Pons (tissue), 1 donor: ENCODE measurements at regions not wholly inside any gene's neighbourhood (a gene's known extent, or its start where the extent isn't known, plus 50 kb on each side); places are given as distances from the start of the nearest gene placed in this dataset.
"Not testable (repeated sequence)": the region's sequence is repeated elsewhere in the genome, so short reads cannot be mapped to it uniquely, and the experiment has no call there.

ENCODE experiments used
- DNase-seq: peaks from one replicate; pipeline ENCODE4 v3.0.0-alpha.2; 2016; ENCODE audit warnings: low spot score

DNA sequence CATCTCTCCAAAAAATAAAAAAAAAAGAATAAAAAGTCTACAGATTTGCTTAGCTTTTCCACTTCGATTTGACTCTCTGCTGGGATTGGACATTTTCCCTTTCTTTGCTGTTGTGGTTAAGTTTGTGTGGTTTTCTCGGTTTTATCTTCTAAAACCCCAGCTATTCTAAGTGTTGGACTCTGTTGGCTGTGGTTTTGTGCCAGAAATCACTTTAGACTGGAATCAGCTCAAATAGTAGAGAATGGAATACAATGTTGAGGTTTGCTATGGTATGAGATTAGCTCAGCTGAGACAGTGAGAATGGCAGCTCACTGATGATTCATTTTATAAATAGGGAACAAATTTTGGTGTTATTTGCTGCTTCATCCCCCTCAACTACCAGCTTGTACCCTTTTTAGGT, 116.0 kb downstream of the BUB3 start:
- no peak for DNase-seq

DNA sequence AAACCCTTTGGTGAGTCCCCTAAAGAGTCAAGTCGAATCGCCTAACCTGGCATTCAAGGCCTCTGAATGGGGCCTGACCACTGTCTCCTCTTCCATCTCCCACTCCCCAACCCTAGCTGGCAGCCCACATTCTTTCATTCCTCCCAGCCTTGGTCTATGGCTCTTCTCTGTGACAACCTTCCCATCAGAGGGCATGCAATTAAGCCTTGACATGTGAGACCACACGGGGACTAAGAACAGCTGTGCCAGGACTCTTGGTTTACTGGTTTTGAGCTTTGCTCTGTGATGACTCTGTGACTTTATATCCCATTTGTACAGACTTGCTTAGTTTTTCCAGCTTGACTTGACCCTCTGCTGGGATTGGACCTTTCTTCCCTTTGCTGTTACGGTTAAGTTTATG, 116.6 kb downstream of the BUB3 start:
- no peak for DNase-seq

DNA sequence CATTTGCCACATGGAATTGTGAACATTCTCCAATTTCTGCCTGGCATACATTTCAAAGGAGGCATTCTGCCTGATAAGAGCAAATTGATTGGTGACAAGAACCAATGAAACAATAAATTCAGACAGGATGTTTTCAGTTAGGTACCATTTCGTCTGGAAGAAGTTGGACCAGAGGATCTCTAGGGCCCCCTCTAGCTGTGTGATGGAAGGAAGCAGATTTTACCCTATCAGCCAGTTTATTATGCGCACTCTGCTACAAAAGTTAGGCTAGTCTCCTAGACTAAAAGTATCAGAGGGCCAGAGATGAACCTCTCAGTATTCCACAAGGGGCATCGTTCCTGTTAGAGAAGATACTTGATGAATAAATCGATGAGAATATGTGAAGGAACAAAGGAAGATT, 118.0 kb downstream of the BUB3 start:
- no peak for DNase-seq

- DNase-seq = no peak
These were observed 120.3 kb downstream of the BUB3 start for GRCh38 chr10:123274306-123275135.

GRCh38 chr10:123275136-123275564, 120.9 kb downstream of the BUB3 start:
- DNase-seq = no peak

DNA sequence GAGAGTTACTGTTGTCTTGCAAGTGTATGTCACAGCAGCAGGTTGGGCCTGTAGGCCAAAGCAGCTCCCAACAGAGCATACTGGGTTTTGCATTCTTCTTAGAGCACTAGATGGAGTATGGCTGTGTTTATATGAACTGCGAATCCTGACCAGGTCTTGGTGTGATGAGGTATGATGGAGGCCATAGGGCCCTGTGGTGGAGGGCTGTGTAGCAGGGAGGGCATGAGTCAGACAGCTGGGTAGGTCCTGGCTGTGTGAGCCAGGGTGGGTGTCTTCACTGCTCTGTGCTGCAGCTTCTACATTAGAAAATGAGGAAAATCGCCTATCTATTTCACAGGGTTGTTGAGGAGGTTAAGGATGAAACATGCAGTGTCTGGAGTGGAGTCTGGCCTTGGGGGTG, 124.2 kb downstream of the BUB3 start:
- no peak for DNase-seq

DNA sequence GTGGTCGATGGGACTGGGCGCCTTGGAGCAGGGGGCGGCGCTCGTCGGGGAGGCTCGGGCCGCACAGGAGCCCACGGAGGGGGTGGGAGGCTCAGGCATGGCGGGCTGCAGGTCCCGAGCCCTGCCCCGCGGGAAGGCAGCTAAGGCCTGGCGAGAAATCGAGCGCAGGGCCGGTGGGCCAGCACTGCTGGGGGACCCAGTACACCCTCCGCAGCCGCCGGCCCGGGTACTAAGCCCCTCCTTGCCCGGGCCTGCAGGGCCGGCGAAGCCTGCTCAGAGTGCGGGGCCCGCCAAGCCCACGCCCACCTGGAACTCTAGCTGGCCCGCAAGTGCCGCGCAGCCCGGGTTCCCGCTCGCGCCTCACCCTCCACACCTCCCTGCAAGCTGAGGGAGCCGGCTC, 129.2 kb downstream of the BUB3 start:
- DNase-seq = not testable (repeated sequence)

- no peak for DNase-seq
These were observed 129.8 kb downstream of the BUB3 start for GRCh38 chr10:123284022-123284421.

- DNase-seq = no peak
These were observed 133.5 kb downstream of the BUB3 start for GRCh38 chr10:123287594-123288247.

DNA sequence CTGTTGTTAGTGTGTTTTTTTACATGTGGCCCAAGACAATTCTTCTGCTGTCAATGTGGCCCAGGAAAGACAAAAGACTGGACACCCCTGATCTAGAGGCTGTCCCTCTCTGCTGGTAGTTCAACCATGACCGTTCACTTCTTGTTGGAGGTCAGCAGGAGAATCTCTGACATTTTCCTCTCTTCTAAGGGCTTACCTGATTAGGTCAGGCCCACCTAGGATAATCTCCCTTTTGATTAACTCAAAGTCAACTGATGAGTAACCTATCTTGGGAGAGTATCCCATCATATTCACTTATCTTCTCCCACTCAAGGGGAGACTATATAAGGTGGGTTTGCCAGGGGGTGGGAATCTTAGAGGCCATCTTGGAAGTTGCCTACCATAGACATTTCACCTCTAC, 135.2 kb downstream of the BUB3 start:
- no peak for DNase-seq

- no peak for DNase-seq
These were observed 139.9 kb downstream of the BUB3 start for GRCh38 chr10:123294109-123294508.

DNA sequence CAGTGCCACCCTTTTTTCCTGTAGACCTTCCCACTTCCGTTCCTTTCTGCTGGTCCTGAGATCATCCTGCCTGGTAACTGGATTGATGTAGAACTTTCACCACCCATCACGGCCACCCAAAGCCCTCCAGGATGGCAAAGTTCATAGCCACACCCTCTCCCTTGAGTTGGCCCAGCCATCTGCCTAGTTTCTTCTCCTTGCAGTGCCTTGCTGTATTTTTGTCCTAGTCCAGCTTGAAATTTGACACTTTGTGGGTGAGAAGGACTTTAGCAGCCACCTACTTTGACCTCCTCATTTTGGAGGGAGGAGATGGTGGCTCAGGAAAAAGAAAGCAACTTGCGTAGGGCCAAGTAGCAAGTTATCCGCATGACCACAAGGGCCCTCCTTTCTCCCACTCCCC, 140.7 kb downstream of the BUB3 start:
- no peak for DNase-seq

DNA sequence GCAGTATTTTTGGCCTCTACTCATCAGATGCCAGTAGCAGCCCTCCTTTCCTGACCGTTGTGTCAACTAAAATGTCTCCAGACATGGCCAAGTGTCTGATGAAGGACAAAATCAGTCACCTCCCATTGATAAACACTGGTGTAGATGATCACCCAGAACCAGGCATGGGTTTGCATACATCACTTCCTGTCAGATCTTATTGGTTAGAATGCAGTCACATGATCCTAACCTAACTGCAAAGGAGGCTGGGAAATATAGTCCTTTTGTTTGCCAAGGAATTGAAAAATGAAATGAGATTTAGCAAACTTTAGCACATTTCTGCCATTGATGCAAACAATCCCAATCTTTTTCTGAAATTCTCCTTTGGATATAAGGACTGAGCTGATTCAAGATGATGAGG, 141.4 kb downstream of the BUB3 start:
- no peak for DNase-seq

DNA sequence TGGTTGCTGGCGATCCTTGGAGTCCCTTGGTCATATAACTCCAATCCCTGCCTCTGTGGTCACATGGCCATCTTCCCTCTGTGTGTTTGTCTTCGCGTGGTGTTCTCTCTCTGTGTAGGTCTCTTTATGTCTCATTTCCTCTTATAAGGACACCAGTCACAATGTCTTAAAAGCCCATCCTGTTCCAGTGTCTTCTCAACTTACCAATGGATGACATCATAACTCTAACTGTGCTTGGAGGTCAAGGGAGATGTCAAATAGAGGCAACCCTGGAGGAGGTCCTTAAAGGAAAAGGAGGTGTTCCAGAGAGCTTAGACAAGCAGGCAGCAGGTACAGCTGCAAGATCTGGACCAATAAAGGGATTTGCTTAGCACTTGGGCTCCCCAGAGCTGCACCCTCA, 143.0 kb downstream of the BUB3 start:
- DNase-seq = no peak

DNA sequence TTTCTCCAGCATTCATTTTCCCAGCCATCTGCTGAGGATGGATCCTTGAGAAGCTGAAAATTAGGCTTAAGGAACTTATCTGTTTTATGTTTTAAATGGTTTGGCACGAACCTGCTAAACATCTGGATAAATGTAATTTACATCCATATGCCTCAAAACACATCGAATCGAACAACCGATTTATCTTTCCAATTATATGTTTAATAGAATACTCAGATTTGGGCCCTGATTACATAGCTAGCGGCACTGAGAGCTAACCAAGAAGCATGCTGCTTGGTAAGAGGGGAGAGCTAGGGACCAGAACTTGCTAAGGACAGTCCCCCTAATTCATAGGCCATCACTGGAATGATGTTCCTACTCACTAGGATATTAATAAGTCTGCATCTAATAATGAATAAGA, 144.4 kb downstream of the BUB3 start:
- DNase-seq = no peak

- DNase-seq = no peak
These were observed 145.4 kb downstream of the BUB3 start for GRCh38 chr10:123299598-123299997.

DNA sequence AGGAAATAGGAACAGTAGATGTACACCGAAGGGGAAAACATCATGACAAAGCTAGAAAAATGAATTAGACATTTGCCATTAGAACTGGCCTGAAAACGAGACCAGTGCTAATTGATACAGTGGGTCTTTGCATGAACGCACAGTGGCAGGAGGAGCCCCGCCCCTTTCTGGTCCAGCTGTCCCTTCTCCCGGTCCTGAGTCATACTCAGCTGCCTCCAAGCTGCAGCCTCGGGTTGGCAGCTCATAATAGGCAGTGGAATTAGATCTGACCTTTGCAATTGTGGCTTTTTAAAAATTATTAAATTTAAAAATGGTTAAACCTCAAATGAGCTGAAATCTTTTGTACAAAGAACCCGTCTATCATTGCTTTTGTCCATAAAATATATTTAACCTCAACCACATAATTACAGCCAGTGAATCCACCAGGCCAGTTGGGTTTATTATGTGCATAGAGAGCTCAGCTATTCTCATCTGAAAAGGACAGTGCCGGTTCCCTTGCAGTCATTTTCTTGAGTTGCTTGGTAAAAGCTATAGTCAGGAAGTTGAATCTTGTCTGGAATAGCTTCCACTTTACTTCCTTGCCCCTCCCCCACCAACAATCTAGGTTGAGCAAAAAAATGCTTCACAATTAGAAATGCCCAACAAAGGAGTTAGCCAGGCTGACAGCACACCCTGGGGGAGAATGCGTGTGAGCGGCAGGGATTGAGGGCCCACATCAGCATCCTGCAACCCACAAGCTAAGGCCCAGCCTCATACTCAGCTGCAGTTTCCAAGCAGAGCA, 147.1 kb downstream of the BUB3 start:
- peak; percentile 93 for DNase-seq

- no peak for DNase-seq
These were observed 149.6 kb downstream of the BUB3 start for GRCh38 chr10:123303581-123304337.

- DNase-seq = no peak
These were observed 151.5 kb downstream of the BUB3 start for GRCh38 chr10:123305671-123306070.

DNA sequence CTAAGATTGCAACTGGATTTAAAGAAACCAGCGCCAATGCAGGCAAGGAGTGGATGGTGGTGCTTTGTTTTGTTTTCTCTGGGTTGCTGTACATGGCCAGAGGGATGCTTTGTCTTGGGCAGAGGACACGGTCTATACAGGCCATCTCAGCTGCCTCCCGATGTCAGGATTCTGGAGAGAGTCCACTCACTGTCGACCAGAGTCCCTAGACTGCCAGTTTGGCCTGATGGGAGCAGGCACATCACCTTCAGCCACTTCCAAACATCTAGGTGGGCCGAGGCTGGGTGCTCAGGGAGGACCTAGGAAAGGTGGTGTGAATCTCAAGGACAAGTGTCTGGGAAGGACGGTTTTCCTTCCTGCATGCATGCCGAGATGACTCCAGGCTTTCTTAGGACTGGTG, 152.1 kb downstream of the BUB3 start:
- no peak for DNase-seq

GRCh38 chr10:123309731-123310130, 155.5 kb downstream of the BUB3 start:
- DNase-seq = no peak

GRCh38 chr10:123316776-123317175, 162.6 kb downstream of the BUB3 start:
- no peak for DNase-seq
